GM23248 (cell line): ENCODE measurements at regions not wholly inside any gene's neighbourhood (a gene's known extent, or its start where the extent isn't known, plus 50 kb on each side); places are given as distances from the start of the nearest gene placed in this dataset.

Source experiments
- EZH2 ChIP-seq: fragments of 200-600 bp; sonication (generic); IDR thresholded peaks from 2 replicates; pipeline ENCODE4 v1.6.1; 2018; ENCODE audit warnings: antibody characterized with exemption, mild to moderate bottlenecking; ENCODE audit not compliant: insufficient read depth, poor library complexity, severe bottlenecking
- EZH2phosphoT487 ChIP-seq: fragments of 200-600 bp; sonication (generic); IDR thresholded peaks from 2 replicates; pipeline ENCODE4 v1.6.1; 2018; ENCODE audit warnings: antibody characterized with exemption, moderate library complexity, mild to moderate bottlenecking, low read depth; ENCODE audit not compliant: insufficient read depth

DNA sequence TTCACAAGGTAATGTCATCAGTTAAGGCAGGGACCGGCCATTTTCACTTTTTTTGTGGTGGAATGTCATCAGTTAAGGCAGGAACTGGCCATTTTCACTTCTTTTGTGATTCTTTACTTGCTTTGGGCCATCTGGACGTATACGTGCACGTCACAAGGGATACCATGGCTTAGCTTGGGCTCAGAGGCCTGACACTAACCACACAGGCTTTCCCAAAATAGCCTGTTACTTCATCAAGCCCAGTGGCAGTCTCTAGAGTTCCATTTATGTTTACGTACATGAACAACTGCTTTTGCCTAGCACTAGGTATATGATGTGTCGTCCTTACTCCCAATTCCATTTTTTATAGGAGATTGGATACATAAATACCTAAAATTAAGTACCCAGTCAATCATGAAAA lies 237.9 kb downstream of the C7orf25 start:
- TF ChIP-seq EZH2: no peak
- TF ChIP-seq EZH2phosphoT487: no peak
